Activated T-cell treated with anti-CD3 and anti-CD28 coated beads, Interleukin-2, amount 50 U/mL, for 4 hours (primary cell): ENCODE measurements at regions not wholly inside any gene's neighbourhood (a gene's known extent, or its start where the extent isn't known, plus 50 kb on each side); places are given as distances from the start of the nearest gene placed in this dataset.
"Not testable (repeated sequence)": the region's sequence is repeated elsewhere in the genome, so short reads cannot be mapped to it uniquely, and the experiment has no call there.

Experiments
- ATAC-seq, 2 donors: fragments of 200-7000 bp; cut with Tn5 transposase; one replicate each; pipeline ENCODE4 v1.10.0; 2021
- DNase-seq: peaks from one replicate; pipeline ENCODE4 v3.0.0-alpha.2; 2020
- H3K27me3 Mint-ChIP-seq: one replicate; pipeline ENCODE4 v1.8.0; 2021; ENCODE audit warnings: low read depth, mixed read lengths
- H3K36me3 Mint-ChIP-seq: one replicate; pipeline ENCODE4 v1.8.0; 2022; ENCODE audit warnings: mixed read lengths; ENCODE audit not compliant: insufficient read depth
- H3K4me1 Mint-ChIP-seq: one replicate; pipeline ENCODE4 v1.8.0; 2021; ENCODE audit warnings: low read depth, mixed read lengths
- H3K4me3 Mint-ChIP-seq: one replicate; pipeline ENCODE4 v1.8.0; 2021; ENCODE audit warnings: mild to moderate bottlenecking, moderate library complexity, mixed read lengths
- H3K9me3 Mint-ChIP-seq: one replicate; pipeline ENCODE4 v1.8.0; 2021; ENCODE audit warnings: mixed read lengths

- Mint-ChIP-seq H3K4me3 (no peak overlapping the region), H3K4me1 (no peaks in the 10 kb centered on the region), H3K9me3 (no peaks in the 10 kb centered on the region), H3K36me3 (no peaks in the 10 kb centered on the region), H3K27me3 (no peaks in the 10 kb centered on the region)
- ATAC-seq: no peak
- no peak for DNase-seq
Observed at GRCh38 chr6:15008269-15008668, 237.6 kb upstream of the JARID2 start.

- DNase-seq: no peak
- Mint-ChIP-seq H3K4me3 (no peak overlapping the region), H3K9me3 (no peaks in the 10 kb centered on the region), H3K36me3 (no peaks in the 10 kb centered on the region), H3K4me1 (peaks cover 11% of the 10 kb centered on the region), H3K27me3 (peaks cover 10% of the 10 kb centered on the region)
- no peak for ATAC-seq
Observed at GRCh38 chr6:15014958-15015357, 230.9 kb upstream of the JARID2 start.

DNA sequence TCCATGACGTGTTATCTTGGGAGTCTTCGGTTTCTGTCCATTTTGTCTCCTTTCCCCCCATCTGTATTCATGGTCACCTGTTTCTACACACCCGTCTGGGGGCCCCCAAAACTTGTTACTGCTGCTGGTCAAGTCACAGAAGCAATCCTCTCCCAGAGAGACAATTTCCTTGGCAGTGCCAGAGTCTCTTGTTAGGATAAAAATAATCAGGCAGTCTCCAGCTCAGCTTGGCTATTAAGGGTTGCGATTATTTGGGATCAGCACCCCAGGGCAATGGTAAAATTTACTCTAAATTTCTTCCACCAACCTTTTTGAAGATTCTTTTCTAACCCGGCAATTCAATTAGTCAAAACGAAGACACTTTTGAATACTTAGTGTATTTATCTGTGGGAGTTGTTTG is 229.1 kb upstream of the JARID2 start:
- peaks cover 17% of the 10 kb centered on the region for H3K4me1 Mint-ChIP-seq
- no peaks in the 10 kb centered on the region for H3K36me3 Mint-ChIP-seq
- ATAC-seq (no peak), DNase-seq (no peak)
- H3K27me3 Mint-ChIP-seq: peaks cover 13% of the 10 kb centered on the region
- H3K9me3 Mint-ChIP-seq: no peaks in the 10 kb centered on the region
- no peak overlapping the region for H3K4me3 Mint-ChIP-seq

DNA sequence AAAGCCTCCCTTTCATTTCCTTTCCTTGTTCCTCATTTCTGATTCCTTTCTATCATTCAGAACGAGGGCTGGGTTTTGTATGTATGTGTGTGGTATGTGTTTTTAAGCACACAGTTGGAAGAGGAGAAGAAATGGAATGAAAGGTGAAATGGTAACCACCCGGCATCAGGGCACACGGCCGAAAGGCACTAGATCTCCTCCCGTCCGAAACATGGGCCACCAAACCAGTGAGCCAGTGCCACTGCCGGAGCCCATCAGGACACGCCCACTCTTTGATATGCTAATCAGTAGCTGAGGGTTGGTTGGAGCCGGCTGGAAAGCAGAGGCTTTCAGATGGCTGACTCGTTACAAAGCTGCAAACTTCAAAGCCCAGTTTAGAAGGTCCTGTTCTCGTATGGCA is 228.6 kb upstream of the JARID2 start:
- H3K9me3 Mint-ChIP-seq: no peaks in the 10 kb centered on the region
- peaks cover 21% of the 10 kb centered on the region for H3K4me1 Mint-ChIP-seq
- DNase-seq: no peak
- H3K36me3 Mint-ChIP-seq: no peaks in the 10 kb centered on the region
- H3K4me3 Mint-ChIP-seq: no peak overlapping the region
- H3K27me3 Mint-ChIP-seq: peaks cover 13% of the 10 kb centered on the region
- no peak for ATAC-seq

GRCh38 chr6:15017803-15018202 is 228.1 kb upstream of the JARID2 start:
- H3K4me1 Mint-ChIP-seq: peaks cover 22% of the 10 kb centered on the region
- ATAC-seq: no peak
- no peaks in the 10 kb centered on the region for H3K9me3 Mint-ChIP-seq
- no peaks in the 10 kb centered on the region for H3K36me3 Mint-ChIP-seq
- no peak overlapping the region for H3K4me3 Mint-ChIP-seq
- DNase-seq: no peak
- H3K27me3 Mint-ChIP-seq: peaks cover 13% of the 10 kb centered on the region

DNA sequence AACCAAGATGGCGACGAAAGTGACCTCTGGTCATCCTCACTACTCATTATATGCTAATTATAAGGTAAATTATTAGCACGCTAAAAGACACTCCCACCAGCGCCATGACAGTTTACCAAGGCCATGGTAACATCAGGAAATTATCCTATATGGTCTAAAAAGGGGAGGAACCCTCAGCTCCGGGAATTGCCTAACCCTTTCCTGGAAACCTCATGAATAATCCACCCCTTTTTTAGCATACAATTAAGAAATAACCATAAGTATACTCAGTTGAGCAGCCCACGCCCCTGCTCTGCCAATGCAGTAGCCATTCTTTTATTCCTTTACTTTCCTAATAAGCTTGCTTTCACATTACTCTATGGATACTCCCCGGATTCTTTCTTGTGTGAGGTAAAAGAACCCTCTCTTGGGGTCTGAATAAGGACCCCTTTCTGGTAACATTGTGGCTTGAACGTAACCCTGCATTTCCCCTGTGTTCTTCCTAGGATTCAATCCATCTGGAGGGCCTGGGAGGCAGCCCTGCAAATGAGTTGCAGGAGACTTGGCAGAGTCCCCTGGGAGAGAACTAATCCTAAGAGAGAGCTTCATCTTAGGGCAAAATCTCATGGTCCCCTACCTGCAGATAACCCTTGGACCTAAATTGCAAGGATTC is 225.6 kb upstream of the JARID2 start:
- Mint-ChIP-seq H3K4me1 (peaks cover 27% of the 10 kb centered on the region), H3K36me3 (no peaks in the 10 kb centered on the region), H3K27me3 (peaks cover 11% of the 10 kb centered on the region), H3K9me3 (no peaks in the 10 kb centered on the region), H3K4me3 (no peak overlapping the region)
- ATAC-seq (no peak), DNase-seq (no peak)

GRCh38 chr6:15021074-15021473 is 224.8 kb upstream of the JARID2 start:
- H3K27me3 Mint-ChIP-seq: peaks cover 11% of the 10 kb centered on the region
- no peaks in the 10 kb centered on the region for H3K9me3 Mint-ChIP-seq
- peaks cover 27% of the 10 kb centered on the region for H3K4me1 Mint-ChIP-seq
- ATAC-seq (no peak), DNase-seq (no peak)
- no peaks in the 10 kb centered on the region for H3K36me3 Mint-ChIP-seq
- peak overlapping the region; percentile 58 for H3K4me3 Mint-ChIP-seq

- H3K4me1 Mint-ChIP-seq: peaks cover 21% of the 10 kb centered on the region
- ATAC-seq: peak in 1 of 2 donors; percentile 15
- DNase-seq, H3K36me3 Mint-ChIP-seq, H3K27me3 Mint-ChIP-seq, H3K9me3 Mint-ChIP-seq: not testable (repeated sequence)
- H3K4me3 Mint-ChIP-seq: peak overlapping the region; percentile 40
Observed at GRCh38 chr6:15023018-15023417, 222.9 kb upstream of the JARID2 start.

DNA sequence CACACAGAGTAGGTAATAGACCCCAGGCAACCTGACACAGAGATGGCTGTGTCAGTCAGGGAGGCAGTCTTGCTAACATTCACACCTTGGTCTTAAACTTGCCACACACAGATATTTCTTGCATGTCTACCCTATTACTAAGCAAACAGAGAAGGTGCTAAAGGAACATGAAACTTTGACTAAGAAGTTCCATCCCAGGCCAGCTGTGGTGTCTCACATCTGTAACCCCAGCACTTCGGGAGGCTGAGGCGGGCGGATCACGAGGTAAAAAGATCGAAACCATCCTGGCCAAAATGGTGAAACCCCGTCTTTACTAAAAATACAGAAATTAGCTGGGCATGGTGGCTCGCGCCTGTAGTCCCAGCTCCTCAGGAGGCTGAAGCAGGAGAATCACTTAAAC is 222.4 kb upstream of the JARID2 start:
- ATAC-seq (peak; percentile 98 to 99), DNase-seq (peak; percentile 14)
- Mint-ChIP-seq H3K27me3 (peaks cover 2% of the 10 kb centered on the region), H3K36me3 (no peaks in the 10 kb centered on the region), H3K9me3 (no peaks in the 10 kb centered on the region), H3K4me1 (peaks cover 19% of the 10 kb centered on the region), H3K4me3 (peak overlapping the region; percentile 30)

- Mint-ChIP-seq H3K4me3 (no peak overlapping the region), H3K36me3 (no peaks in the 10 kb centered on the region), H3K27me3 (peaks cover 2% of the 10 kb centered on the region), H3K4me1 (peaks cover 16% of the 10 kb centered on the region), H3K9me3 (no peaks in the 10 kb centered on the region)
- ATAC-seq: no peak
- no peak for DNase-seq
Observed at GRCh38 chr6:15025446-15025845, 220.4 kb upstream of the JARID2 start.

DNA sequence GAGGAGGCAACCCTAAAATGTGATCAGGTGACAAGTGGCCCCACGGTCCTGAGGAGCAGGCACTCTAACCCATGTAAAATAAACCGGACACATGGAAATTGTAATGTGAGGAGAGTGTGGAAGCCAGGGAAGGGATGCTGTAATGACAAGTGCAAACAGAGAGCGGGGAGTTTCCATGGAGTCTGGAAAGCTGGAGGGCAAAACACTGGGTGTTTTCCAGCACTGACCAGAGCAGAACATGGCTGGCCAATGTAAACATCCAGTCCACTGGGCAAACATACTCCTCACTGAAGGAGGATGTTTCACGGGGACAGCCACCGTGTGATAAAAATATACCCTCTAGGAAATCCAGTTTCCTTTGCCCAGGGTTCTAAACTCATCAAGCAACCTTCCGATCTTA is 219.0 kb upstream of the JARID2 start:
- peaks cover 15% of the 10 kb centered on the region for H3K4me1 Mint-ChIP-seq
- H3K9me3 Mint-ChIP-seq: no peaks in the 10 kb centered on the region
- no peaks in the 10 kb centered on the region for H3K27me3 Mint-ChIP-seq

DNA sequence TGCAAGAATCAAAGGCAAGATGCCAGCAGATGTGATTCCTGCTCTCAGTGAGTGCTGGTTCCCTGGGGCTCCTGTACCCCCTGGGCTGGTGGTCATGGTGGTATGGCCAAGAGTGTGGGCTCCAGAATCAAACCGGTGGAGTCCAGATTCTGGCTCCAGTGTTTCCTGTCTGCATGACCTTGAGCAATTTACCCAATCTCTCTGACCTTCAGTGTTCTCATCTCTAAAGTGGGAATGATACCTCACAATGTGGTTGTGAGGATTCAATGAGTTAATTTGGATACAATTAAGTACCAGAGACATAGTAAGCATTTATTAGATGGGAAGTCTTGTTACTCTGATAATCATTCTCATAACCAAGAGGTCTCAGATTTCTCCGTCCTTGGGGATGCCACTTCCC is 218.4 kb upstream of the JARID2 start:
- peaks cover 16% of the 10 kb centered on the region for H3K4me1 Mint-ChIP-seq
- no peaks in the 10 kb centered on the region for H3K9me3 Mint-ChIP-seq
- no peaks in the 10 kb centered on the region for H3K27me3 Mint-ChIP-seq
- ATAC-seq: no peak
- DNase-seq: no peak
- no peaks in the 10 kb centered on the region for H3K36me3 Mint-ChIP-seq
- H3K4me3 Mint-ChIP-seq: no peak overlapping the region

More for the DNA sequence above, 219.0 kb upstream of the JARID2 start:
- DNase-seq: no peak
- no peaks in the 10 kb centered on the region for H3K36me3 Mint-ChIP-seq
- no peak for ATAC-seq
- H3K4me3 Mint-ChIP-seq: no peak overlapping the region

GRCh38 chr6:15032015-15032414 is 213.9 kb upstream of the JARID2 start:
- H3K4me1 Mint-ChIP-seq: peaks cover 16% of the 10 kb centered on the region
- ATAC-seq: peak; percentile 10 to 47
- no peak overlapping the region for H3K4me3 Mint-ChIP-seq
- no peaks in the 10 kb centered on the region for H3K9me3 Mint-ChIP-seq
- H3K36me3 Mint-ChIP-seq: no peaks in the 10 kb centered on the region
- no peak for DNase-seq
- H3K27me3 Mint-ChIP-seq: no peaks in the 10 kb centered on the region

DNA sequence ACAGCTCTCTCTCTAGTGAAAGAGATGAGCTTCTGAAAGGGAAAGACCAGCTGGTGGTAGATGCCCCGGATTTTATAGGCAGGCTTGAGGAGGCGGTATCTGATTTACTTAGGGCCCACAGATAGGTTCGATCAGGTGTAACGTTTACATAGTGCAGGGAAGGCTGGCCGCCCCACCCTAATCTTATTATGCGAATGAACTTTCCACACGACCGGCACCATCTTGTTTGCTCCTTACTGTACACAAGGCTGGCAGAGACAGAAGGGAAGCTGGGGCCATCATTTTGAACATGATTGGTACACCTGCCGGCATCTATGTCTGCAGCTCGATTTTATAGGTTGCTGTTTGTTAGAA is 212.0 kb upstream of the JARID2 start:
- DNase-seq (no peak), ATAC-seq (no peak)
- no peaks in the 10 kb centered on the region for H3K9me3 Mint-ChIP-seq
- no peaks in the 10 kb centered on the region for H3K27me3 Mint-ChIP-seq
- no peak overlapping the region for H3K4me3 Mint-ChIP-seq
- H3K4me1 Mint-ChIP-seq: peaks cover 16% of the 10 kb centered on the region
- H3K36me3 Mint-ChIP-seq: no peaks in the 10 kb centered on the region

DNA sequence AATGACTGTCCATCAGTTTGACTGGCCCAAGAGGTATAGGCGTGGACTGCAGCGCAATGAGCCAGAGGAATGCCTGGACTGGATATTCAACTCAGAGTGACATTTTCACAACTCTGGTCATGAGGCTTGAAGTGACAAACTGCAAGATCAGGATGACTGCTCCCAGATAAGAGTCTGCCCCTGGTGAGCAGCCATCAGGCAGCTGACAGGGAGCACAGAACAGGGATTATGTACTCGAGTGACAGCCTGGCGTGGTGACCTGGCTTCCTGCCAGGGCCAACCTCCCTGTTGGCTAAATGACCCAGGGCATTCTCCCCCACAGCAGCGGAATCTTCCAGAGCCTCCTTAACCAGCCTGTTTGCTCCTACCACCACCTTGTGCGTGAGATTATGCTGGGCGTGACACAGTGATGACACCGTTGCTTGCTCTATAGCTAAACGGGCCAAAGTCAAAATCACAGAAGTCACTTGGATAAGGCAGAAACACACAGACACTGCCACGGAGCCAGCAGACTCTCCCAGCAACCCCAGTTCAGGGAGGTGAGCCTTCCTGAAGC is 209.1 kb upstream of the JARID2 start:
- DNase-seq (no peak), ATAC-seq (no peak)
- no peaks in the 10 kb centered on the region for H3K27me3 Mint-ChIP-seq
- no peak overlapping the region for H3K4me3 Mint-ChIP-seq
- H3K9me3 Mint-ChIP-seq: no peaks in the 10 kb centered on the region
- H3K4me1 Mint-ChIP-seq: peaks cover 12% of the 10 kb centered on the region
- no peaks in the 10 kb centered on the region for H3K36me3 Mint-ChIP-seq
